ENCODE measurements at regions not wholly inside any gene's neighbourhood (a gene's known extent, or its start where the extent isn't known, plus 50 kb on each side); places are given as distances from the start of the nearest gene placed in this dataset.

DNA sequence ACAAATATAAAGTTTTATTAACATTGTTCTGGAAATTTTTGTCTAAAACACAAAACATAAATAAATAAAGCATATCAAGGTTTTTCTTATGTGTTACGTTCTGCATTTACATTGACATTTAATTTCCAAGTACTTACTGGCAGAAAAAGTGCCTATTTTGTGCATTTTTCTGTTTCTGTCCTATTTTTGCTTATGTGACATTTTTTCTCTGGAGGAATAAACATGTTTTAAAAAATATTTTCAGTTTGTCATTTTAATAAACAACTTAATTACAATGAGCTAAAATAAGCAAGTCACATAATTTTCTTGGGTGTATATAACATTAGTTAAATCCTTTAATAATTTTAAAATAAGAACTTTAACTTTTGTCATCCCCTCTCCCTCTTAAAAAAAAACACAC, 94.4 kb upstream of the HS3ST5 start:
- no peaks in the 10 kb centered on the region for H3K4me1 ChIP-seq (ENCODE audit: control insufficient read depth, extremely low read depth, insufficient read depth, low read length)
- no peak overlapping the region for H3K4me2 ChIP-seq (ENCODE audit: insufficient read depth, low read length)
- no peak overlapping the region for H3K9ac ChIP-seq (replicated peaks; ENCODE audit: extremely low read depth, insufficient read depth, low read length)
- no peaks in the 10 kb centered on the region for H3K27me3 ChIP-seq (ENCODE audit: control insufficient read depth in 2 of 2, insufficient read depth in 2 of 2, low read length in 2 of 2)
- BruUV-seq (replicated peaks): no TSS peak
- FAIRE-seq (no peak), DNase-seq (ENCODE audit: low read depth, low spot score) (no peak)
- TF ChIP-seq, protein P1, sequence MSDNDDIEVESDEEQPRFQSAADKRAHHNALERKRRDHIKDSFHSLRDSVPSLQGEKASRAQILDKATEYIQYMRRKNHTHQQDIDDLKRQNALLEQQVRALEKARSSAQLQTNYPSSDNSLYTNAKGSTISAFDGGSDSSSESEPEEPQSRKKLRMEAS (IDR thresholded peaks at IDR 0.05; ENCODE audit: insufficient read depth, insufficient read length): no peak
- no peak for TF ChIP-seq MYC (IDR thresholded peaks at IDR 0.05; ENCODE audit: low read depth, low read length)
- TF ChIP-seq JUN (IDR thresholded peaks at IDR 0.05; ENCODE audit: borderline replicate concordance, insufficient read depth, insufficient read length, low read depth): no peak
- TF ChIP-seq GATA2 (IDR thresholded peaks at IDR 0.05; ENCODE audit: insufficient read depth, insufficient read length, low read depth, low read length): no peak
- TF ChIP-seq POLR2AphosphoS5 (IDR thresholded peaks at IDR 0.05; ENCODE audit: insufficient read depth, low read depth, low read length): no peak
- TF ChIP-seq EZH2 (IDR thresholded peaks at IDR 0.05; ENCODE audit: borderline replicate concordance, low read depth, low read length, severe bottlenecking): no peak
- TF ChIP-seq, protein P2, sequence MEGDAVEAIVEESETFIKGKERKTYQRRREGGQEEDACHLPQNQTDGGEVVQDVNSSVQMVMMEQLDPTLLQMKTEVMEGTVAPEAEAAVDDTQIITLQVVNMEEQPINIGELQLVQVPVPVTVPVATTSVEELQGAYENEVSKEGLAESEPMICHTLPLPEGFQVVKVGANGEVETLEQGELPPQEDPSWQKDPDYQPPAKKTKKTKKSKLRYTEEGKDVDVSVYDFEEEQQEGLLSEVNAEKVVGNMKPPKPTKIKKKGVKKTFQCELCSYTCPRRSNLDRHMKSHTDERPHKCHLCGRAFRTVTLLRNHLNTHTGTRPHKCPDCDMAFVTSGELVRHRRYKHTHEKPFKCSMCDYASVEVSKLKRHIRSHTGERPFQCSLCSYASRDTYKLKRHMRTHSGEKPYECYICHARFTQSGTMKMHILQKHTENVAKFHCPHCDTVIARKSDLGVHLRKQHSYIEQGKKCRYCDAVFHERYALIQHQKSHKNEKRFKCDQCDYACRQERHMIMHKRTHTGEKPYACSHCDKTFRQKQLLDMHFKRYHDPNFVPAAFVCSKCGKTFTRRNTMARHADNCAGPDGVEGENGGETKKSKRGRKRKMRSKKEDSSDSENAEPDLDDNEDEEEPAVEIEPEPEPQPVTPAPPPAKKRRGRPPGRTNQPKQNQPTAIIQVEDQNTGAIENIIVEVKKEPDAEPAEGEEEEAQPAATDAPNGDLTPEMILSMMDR (IDR thresholded peaks at IDR 0.05; ENCODE audit: extremely low read depth in 1 of 2, insufficient read depth in 1 of 2, low read depth in 1 of 2, low read length in 2 of 2): no peak
- TF ChIP-seq POLR2A (IDR thresholded peaks at IDR 0.05; ENCODE audit: low read depth, low read length): no peak
- TF ChIP-seq FOS (IDR thresholded peaks at IDR 0.05; ENCODE audit: borderline replicate concordance, insufficient read depth, low read length): no peak
- no peak overlapping the region for H3K27ac ChIP-seq (ENCODE audit: insufficient read depth, low read depth, low read length)
- peaks cover 2% of the 10 kb centered on the region for H3K9me3 ChIP-seq (replicated peaks; ENCODE audit: control insufficient read depth, insufficient read depth, low read length)
- no peaks in the 10 kb centered on the region for H4K20me1 ChIP-seq (replicated peaks; ENCODE audit: control insufficient read depth, extremely low read depth, insufficient read depth, low read length)
- POLR2A ChIA-PET: no interaction called here
- H2AFZ ChIP-seq (ENCODE audit: low read depth, low read length): no peak overlapping the region
- intact Hi-C loops (cut with micrococcal nuclease): no loop called here
- H3K9me1 ChIP-seq (replicated peaks; ENCODE audit: control insufficient read depth, extremely low read depth, insufficient read depth, low read length): no peaks in the 10 kb centered on the region
- H3K36me3 ChIP-seq (ENCODE audit: control insufficient read depth in 2 of 2, extremely low read depth in 1 of 2, insufficient read depth in 2 of 2, low read length in 2 of 2): no peaks in the 10 kb centered on the region
- no peak overlapping the region for H3K4me3 ChIP-seq (replicated peaks in 1 of 3; ENCODE audit: insufficient read depth in 1 of 3, low read depth in 1 of 3, low read length in 3 of 3)
- no peaks in the 10 kb centered on the region for H3K79me2 ChIP-seq (ENCODE audit: control insufficient read depth, insufficient read depth, low read length)
- CTCF ChIA-PET: no interaction called here
- dilution Hi-C loops (cut with MboI; ENCODE audit: extremely low pct_ligation_motif_present, low sequenced_read_pairs): no loop called here
